NCI-H2196 treated with DMSO at 0.1 percent for 48 hours (cell line): ENCODE measurements at regions not wholly inside any gene's neighbourhood (a gene's known extent, or its start where the extent isn't known, plus 50 kb on each side); places are given as distances from the start of the nearest gene placed in this dataset.

Experiments
- DNase-seq: peaks from one replicate; lab custom pipeline; 2025; ENCODE audit not compliant: unreplicated experiment; lab: John Stamatoyannopoulos, UW

DNA sequence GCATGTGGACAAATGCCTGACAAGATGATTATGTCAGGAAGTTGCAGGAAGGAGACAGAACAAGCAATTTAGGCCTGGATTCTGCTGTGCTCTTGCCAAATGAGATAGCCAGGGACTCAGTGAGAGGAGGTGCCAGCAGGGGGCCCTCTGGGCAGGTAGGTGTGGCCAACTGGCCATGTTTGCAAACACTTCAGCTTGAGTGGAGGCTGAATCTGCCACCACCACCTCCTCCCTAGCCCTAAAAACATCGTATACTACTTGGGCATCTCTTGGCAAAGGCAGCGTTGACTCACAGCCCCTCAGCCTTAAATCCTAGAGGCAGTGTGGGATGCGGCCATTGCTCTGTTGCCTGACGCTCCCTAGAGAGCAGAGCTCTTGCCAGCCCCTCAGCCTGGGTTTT is 95.1 kb upstream of the PLET1 start:
- peak; percentile 65 for DNase-seq

DNA sequence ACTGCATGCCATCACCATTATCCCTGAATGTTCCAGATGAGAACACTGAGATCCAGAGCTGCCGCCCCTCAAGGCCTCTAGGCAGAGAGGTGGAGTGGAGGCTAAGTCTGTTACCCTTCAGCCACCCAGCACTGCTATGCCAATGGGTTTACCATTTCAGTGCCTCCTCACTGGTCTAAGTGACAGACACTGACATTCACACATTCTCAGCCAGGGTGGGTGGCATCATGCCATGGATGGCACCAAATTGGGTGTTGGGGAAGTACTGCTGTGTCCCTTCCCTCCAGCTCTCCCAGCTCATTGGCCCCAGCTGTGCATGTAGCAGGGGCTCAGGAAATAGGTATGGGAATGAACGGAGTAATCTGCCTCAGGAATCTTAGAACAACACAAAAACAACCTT is 96.8 kb upstream of the PLET1 start:
- DNase-seq: no peak

DNA sequence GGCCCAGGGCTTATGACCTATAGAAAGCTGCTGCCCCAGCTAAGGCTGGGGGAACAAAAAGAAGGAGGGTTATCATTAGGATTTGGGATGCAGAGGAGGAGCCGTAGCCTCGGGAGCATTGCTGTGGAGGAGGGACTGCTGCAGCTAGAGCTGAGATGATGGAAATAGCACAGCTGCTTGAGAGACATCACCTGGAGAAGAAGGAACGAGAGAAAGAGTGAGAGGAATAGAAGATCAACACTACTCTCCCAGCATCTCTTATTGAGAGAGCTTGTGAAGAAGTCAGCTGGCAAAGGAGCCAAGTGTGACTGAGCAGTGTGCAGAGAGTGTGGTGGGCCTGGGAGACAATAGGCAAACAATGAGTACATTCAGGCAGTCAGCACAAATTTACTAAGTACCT is 100.7 kb upstream of the PLET1 start:
- DNase-seq: no peak

DNA sequence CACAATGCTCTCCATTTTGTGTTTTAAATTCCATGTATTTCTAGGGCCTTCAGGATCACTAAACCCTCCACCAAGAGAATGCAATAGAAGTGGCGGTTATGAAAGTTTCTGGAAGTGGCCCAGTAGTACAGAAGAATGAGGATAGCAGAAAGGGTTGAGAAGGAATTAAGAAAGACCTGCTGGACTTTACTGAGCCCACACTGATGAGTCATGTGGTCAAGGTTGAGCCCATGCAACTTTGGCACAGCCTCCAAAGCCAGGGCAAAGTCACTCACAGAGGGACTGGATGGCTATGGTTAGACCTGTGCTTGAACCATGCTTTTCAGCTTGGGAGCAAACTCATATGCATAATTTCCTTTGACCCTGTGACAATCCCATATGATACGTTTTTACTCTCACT is 102.9 kb upstream of the PLET1 start:
- no peak for DNase-seq

DNA sequence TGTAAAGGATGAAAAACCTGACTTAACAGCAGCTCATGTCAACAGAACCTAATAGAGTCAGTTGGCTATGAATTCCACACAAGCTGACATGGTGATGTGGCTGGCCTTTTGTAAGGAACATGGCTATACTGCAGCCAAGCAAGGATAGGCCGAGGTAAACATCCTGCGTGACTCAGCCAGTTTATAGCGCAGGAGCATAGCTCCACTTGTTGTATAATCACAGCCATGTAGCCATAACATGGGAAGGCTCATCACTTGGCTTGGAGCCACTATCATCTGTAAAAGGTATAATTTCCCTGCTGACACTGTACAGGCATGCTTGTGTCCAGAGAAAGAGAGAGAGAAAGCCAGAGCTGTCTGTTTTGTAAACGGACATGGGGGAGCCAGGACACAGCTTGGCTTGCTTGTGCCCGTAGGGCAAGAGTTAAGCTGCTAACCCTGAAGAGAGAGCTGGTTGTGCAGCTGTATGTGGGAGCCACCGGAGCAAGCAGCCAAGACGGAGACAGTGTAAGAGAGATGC is 104.4 kb upstream of the PLET1 start:
- no peak for DNase-seq

DNA sequence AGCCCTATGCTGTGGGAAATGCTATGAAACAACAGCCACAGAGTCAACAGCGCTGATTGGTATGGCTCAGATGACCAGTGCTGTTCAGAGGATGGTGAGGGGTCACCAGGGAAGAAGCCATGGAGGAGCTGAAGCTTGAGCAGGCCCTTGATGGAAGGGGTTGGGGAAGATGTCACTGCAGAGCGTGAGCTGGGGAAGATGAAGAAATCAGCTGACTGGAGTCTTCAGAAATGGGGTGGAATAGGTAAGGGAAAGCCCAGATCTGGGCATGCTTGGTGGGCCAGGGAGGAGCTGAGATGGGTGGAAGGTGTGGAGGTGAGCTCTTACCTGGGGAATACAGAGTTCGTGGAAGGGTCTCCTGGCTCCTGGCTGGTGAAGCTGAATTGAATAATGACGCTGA is 105.4 kb upstream of the PLET1 start:
- DNase-seq: no peak

DNA sequence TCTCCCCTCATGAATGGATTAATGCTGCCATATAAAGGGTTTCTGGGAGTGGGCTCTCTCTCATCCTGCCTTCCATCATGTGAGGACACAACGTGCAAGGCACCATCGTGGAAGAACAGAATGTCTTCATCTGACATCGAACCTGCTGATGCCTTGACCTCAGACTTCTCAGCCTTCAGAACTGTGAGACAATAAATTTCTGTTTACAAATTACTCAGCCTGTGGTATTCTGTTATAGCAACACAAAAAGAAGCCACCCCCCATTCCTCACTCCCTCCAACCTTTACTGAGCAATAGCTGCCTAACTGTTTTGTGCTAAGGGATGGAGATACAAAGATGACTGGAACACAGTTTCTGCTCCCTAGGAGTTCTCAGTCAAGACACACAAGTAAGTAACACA is 106.1 kb upstream of the PLET1 start:
- DNase-seq: no peak

DNA sequence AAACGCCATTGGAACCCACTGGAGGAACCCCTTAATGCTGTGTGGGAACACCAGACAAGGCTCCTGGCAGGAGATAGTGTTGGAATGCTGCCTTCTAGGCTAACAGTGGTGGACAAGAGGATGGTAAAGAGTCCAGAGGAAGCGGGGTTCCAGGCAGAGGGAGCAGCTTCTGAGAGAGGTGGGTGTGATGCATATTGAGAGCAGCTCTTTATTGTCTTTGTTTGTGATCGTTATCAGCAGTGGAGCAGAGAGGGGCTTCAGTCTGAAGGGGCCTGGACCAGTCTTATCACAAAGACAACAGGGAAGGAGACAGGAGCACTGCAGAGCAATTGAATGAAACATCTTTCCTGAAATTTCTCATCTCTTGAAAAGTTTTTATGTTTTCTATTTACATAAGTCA is 106.8 kb upstream of the PLET1 start:
- no peak for DNase-seq

DNA sequence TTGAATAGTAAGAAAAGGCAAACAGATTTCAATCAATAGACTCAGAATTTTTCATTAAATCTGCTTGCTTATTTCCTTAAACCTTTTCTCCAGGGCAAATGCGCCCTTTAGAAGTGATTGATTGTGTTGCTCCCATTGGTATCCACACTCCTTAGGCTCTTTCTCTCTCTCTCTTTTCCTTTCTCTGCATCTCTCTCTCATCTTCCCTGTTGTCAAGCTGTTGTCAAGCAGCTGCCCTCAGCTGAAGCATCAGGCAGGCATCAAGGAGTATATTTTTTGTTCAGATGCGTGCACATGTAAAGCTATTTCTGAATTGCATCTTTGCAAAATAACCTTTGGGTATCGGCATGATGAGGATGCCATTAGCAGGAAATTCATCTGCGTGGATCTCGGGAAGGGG is 107.2 kb upstream of the PLET1 start:
- DNase-seq: no peak

DNA sequence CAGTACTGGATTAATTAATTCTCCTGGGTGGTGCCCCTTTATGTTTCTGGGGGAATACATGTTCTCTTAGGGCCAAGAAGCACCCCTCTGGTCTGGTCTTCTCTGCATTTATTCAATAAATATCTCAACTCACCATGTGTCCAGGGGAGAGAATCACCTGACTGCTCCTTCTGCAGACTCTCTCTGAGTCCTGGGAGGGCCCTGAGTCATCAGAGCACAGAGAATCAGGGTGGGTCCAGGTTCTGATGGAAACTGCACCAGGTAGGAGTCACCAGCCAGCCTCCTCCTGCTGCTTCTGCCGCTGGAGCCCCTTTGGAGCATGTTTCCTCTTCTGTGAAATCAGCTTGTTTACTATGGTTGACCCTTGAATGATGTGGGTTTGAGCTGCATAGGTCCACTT is 107.7 kb upstream of the PLET1 start:
- no peak for DNase-seq

DNA sequence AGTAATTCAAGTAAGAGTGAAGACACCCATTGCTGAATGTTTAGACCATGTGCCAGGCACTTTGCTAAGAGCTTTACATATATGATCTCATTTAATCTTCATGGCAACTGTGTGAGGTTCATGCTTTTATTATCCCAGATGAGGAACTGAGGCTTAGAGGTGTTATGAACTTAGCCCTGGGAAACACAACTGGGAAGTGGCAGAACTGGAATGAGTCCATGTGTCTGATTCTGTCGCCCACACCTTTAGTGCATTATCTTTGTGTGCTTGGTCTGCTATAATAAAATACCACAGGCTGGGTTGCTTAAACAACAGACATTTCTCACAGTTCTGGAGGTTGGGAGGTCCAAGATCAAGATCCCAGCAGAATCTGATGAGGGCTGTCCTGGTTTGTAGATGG is 108.7 kb upstream of the PLET1 start:
- no peak for DNase-seq

DNA sequence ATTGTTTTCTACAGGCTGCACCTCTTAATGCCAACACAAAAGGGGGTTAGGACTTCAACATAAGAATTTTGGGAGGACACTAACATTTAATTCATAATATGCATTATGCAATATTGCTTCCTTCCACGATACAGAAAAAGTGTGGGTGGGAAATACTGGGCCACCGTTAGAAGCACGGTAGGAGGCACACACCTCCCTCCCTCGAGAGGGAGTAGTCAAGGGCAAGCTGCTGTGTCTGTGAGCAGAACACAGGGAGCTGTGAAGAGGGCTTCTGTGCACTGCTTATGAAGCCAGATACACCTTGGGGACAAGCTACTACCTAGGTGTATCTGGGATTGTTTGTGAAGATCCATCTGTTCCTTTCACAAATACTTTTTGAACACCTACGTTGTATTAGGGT is 109.3 kb upstream of the PLET1 start:
- DNase-seq: no peak

DNA sequence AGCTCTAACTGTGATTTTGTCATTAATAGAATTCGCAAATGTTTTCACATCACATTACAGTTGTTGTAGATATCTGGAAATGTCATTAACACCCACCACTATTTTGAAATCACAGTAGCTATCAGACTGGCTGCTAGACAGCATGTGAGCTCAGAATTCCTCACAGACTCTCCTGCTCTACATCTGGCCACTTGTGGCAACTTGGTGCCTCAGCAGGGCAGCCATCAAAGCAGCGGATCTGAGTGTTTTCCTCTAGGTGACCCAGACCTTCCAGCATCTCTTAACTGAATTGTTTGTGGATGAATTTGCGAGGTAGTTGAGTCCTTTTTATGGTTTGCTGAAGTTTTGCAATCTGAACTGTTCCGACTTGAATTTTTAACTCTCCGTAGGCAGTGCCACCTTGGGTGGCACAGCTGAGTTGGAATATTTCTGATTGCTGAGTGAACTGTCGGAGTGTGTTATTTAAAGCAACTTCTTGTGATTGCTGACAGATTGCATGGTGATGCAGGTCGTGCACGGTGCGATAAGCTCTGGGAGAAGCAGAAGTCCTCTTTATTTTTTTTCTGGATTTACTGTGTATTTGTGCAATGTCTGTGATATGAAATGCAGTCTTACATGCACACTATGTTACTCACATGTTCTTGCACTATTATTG is 114.0 kb upstream of the PLET1 start:
- DNase-seq: no peak

DNA sequence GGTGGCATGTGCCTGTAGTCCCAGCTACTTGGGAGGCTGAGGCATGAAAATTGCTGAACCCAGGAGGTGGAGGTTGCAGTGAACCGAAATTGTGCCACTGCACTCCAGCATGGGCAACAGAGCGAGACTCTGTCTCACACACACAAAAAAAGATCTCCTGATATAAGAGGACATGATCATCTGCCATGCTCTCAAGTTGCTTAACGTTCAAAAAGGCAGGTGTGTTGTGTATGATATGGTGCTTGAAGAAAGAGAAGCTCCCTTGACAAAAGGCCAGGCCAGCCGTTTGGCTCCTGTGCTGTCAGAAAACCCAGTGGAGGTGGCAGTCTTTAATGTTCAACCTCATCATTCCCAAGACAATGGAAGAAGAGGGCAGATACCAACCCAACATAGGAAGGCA is 117.3 kb upstream of the PLET1 start:
- no peak for DNase-seq

DNA sequence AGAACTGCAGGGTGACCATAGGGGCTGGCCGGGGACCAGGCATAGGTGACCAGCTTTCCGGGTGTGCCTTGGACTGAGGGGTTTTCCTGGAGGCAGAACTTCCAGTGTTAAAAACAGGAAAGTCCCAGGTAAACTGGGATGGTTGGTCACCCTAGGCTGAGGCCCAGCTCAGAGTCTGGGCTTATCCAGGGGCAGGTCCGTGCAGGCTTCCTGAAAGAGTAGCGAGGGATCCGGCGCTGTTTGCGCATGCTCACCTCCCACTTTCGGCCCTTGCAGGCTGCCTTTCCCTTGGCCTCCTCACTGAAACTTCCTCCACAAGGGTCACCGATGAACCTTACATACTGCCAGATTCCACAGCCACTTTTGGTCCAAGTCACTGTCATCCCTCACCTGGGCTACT is 119.8 kb upstream of the PLET1 start:
- DNase-seq: no peak

DNA sequence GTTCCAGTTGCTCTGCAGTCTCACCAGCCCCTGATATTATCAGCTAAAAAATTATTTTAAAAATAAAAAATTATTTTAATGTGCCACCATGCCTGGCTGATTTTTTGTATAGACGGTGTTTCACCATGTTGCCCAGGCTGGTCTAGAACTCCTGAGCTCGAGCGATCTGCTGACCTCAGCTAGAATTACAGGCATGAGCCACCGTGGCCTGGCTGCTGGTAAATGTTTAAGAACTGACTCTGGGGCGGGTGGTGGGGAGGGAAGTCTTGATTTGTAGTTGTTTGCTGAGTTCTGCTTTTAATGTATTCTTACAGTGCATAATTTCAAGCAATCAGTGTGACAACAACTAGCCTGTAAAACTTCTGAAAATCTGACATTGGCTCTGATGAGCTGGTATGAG is 120.9 kb upstream of the PLET1 start:
- no peak for DNase-seq

DNA sequence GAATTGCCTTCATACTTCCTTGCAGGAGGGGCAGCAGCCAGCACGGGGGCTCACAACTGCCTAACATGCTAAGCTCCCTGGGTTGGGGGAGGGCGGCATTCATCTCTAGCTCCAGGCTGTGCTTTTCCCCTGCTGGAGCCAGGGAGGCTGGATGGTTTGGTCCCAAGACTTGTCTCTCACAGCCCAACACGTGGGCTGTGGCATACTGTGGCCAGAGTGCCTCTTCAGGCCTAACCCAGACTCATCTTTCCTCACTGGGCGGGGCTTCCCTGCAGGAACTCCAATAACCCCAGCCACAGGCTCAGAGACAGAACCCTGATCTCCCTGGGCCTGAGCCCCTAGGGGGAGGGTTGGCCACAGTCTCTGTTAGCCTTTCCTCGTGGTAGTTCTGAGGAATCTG is 121.9 kb upstream of the PLET1 start:
- no peak for DNase-seq

DNA sequence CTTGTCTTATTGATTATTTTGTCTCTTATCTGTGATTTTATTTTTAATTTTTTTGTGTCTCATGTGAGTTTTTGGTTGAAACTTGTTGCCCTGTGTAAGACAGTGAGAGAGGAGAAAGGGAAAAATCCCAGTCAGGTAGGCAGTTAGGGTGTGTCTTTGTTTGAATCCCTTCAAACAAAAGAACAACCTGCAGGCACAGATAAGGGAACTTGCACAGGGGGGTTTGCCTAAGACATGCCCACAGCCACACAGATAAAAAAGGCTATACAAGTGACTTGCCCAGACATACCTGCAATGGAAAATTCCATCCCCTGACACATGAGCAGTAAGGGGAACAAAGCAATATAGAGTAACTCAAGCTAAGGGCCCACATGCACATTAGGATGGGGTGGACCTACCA is 127.8 kb upstream of the PLET1 start:
- DNase-seq: no peak

DNA sequence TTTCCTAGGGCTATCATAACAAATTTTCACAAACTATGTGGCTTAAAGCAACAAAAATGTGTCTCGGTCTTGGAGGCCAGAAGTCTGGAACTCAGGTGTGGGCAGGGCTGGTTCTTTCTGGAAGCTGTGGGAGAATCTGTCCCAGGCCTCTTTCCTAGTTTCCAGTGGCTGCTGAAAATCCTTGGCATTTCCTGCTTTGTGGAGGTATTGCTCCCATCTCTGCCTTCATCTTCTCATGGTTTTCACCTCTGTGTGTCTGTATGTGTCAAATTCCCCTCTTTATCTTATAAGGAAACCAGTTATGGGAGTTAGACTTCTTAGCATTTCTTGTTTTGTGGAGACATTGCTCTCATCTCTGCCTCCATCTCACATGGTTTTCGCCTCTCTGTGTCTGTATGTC is 130.4 kb upstream of the PLET1 start:
- no peak for DNase-seq

DNA sequence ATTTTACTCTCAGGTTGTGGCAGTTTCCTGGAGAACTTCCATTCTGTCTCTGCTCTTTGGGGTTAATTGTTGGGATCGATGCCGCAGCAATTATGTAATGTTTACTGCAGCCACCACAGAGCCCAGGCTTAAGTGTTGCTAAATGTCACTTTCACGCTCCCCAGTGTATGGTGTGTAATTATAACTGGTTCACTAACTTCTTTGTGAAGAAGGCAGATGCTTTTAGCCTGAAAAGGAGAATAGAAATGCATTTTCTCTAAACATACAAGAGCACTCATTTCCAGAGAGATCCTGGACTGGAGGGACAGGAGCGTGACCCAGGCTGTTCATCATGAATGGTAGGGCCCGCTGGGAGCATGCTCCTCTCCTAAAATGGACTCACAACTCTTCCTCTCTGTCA is 132.2 kb upstream of the PLET1 start:
- no peak for DNase-seq

DNA sequence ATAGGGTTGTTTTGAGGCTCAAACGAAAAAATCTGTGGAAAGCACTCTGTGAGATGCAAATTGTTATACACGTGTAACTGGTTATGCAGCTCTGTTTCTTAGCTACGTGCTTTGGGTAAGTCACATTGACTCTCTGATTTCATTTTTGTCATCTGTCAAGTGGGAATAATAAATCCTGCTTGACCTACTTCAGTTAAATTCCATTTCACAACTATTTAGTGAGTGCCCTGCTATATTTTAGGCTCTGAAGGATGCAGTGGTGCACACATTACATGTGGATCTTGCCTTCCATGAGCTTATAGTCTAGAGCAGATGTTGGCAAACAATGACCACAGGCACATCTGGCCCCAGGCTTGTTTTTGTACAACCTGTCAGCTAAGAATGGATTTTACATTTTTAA is 133.6 kb upstream of the PLET1 start:
- no peak for DNase-seq

DNA sequence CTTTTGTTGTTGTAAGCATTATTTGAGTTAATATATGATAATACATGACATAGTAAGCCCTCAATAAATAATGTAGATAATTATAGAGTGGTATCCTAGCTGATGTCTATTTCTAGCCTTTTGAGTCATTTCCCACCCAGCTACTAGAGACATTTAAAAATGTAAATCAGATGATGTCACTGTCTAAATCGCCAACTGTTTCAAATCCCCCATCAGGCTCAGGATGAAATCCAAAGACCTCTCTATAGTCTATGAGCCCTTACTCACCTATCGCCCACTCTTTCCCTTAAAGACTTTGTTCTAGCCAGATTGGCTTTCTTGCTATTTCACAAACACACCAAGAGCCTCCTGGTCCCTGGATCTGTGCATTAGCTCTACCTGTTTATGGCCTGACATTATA is 135.4 kb upstream of the PLET1 start:
- DNase-seq: no peak

DNA sequence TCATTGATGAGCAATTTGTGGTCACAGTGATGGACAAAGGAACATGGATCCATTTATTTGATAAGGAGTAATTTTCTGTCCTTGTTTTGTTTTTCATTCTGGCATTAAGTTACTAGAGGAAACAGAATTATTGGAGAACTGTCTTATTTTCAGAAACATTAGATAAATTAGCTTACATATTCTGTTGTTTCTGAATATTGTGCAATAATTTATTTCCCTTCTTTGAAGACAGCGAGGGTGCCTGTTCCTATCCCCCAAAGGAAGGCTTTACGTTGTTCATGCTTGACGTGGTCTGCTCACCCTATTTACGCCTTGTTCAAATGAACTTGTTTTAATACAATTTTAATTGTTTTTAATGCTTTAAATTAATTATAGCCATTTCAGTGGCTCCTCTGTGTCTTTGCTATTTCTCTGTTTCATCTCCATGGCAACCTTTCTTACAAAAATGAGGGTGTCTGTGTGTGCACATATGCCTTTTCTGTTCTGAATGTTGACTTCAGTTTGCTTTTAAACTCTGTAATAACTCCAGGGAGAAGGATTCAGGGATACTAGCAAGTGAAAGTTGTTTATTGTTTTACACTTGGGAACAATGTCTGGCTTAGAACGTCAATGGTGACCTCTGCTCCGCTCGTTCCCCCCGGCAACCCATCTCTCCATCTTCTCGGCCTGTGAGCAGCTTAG is 138.3 kb upstream of the PLET1 start:
- no peak for DNase-seq
